Heart left ventricle (tissue), 13 donors: ENCODE measurements at regions not wholly inside any gene's neighbourhood (a gene's known extent, or its start where the extent isn't known, plus 50 kb on each side); places are given as distances from the start of the nearest gene placed in this dataset.

ENCODE experiments used
- POLR2A ChIP-seq, 2 donors: fragments of 450-650 bp; IDR thresholded peaks; one replicate each; pipeline ENCODE4 v1.6.1; 2017; ENCODE audit warnings: antibody characterized with exemption in 2 of 2, mild to moderate bottlenecking in 2 of 2, moderate library complexity in 2 of 2
- TF ChIP-seq, protein P1 (sequence below), 12 donors: fragments of 200-600 bp; sonication (generic) in 4 of 12; IDR thresholded peaks; one replicate each; pipeline versions ENCODE4 v1.5.0 to v1.8.0; 2018 to 2022; ENCODE audit warnings: antibody characterized with exemption in 12 of 12, mild to moderate bottlenecking in 5 of 12
- donor health status: ischemic (EF 13 %, LVEDD 7.1; RV severe dilation, severe dysfunction).
- donor health status: DM: no; HTN: yes; CAD: no.
- donor health status: DM: no; HTN: no; CAD: no.
- donor health status: ischemic (EF 25% LVEDD 6.9; RV normal size, moderate dysfunction).
- donor health status: ischemic (EF 25% LVEDD 5.7; RV mildly dilated, moderate dysfunction).
- donor health status: ischemic (EF 35%, LVEDD 5.7; RV mildly dilated, moderate dysfunction).
- donor health status: nonischemic (EF 11% LVEDD 7.7; RV severe dilation, severe dysfunction).
- donor health status: DM: yes; HTN: yes; CAD: no.
- donor health status: PGD.
- donor health status: ischemic (EF 29% LVEDD 5.4; RV normal size, mild dysfunction).
- donor health status: nonischemic (EF 23%, LVEDD 6.1; RV moderate dilation, normal function).

DNA sequence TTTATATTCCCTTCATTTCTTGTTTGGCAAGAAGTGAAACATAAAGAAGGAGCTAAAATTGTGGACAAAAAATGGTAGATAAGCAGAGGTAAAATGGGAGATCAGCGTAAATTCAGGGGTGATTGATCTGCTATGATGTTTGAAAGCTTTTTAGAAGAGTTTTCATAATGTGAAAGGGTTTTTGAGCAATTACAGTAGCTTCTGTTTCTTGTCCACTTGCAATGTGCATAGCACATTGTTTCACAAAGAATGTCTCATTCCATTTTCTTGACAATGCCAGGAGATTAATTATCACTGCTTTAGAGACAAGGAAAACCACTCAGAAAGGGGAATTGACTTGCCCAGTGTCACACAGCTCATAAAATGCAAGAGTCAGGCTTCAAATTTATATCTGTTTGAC lies 65.9 kb upstream of the PLPPR4 start:
- TF ChIP-seq POLR2A (IDR thresholded peaks at IDR 0.05), result no peak
- TF ChIP-seq, protein P1, sequence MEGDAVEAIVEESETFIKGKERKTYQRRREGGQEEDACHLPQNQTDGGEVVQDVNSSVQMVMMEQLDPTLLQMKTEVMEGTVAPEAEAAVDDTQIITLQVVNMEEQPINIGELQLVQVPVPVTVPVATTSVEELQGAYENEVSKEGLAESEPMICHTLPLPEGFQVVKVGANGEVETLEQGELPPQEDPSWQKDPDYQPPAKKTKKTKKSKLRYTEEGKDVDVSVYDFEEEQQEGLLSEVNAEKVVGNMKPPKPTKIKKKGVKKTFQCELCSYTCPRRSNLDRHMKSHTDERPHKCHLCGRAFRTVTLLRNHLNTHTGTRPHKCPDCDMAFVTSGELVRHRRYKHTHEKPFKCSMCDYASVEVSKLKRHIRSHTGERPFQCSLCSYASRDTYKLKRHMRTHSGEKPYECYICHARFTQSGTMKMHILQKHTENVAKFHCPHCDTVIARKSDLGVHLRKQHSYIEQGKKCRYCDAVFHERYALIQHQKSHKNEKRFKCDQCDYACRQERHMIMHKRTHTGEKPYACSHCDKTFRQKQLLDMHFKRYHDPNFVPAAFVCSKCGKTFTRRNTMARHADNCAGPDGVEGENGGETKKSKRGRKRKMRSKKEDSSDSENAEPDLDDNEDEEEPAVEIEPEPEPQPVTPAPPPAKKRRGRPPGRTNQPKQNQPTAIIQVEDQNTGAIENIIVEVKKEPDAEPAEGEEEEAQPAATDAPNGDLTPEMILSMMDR (IDR thresholded peaks at IDR 0.05), result no peak
